Common myeloid progenitor, CD34-positive (primary cell): ENCODE measurements at regions not wholly inside any gene's neighbourhood (a gene's known extent, or its start where the extent isn't known, plus 50 kb on each side); places are given as distances from the start of the nearest gene placed in this dataset.

Experiments
- CTCF ChIA-PET: fragments of 350-600 bp; sonication (Branson Sonifier 250); formaldehyde crosslinking; loops from one replicate; lab custom pipeline; 2021; ENCODE audit warnings: antibody characterized with exemption; lab: Charles Lee
- POLR2A ChIA-PET: fragments of 350-600 bp; sonication (Branson Sonifier 250); formaldehyde crosslinking; loops from one replicate; lab custom pipeline; 2021; ENCODE audit warnings: antibody characterized with exemption; lab: Charles Lee
- DNase-seq, 3 donors: peaks; one replicate each; pipeline versions ENCODE4 v3.0.0 to v3.0.0-alpha.2; 2013
- H3K27ac ChIP-seq, 2 experiments: 1 replicate in 1 of 2; 2 replicates in 1 of 2; pipeline ENCODE4 v1.7.0; 2013; ENCODE audit warnings: inconsistent platforms in 2 of 2, low read length in 2 of 2, mild to moderate bottlenecking in 2 of 2, low read depth in 1 of 2, moderate library complexity in 1 of 2; ENCODE audit not compliant: severe bottlenecking in 2 of 2, insufficient read depth in 1 of 2, poor library complexity in 1 of 2
- H3K27me3 ChIP-seq, 5 experiments: replicated peaks in 2 of 5; 1 replicate in 3 of 5; 2 replicates in 2 of 5; pipeline versions ENCODE4 v1.6.1 to v1.7.0; 2013; ENCODE audit warnings: low read length in 4 of 5, mild to moderate bottlenecking in 2 of 5, moderate library complexity in 2 of 5, inconsistent platforms in 1 of 5; ENCODE audit not compliant: insufficient read depth in 5 of 5, control insufficient read depth in 4 of 5
- H3K36me3 ChIP-seq, 4 experiments: 1 replicate in 2 of 4; 2 replicates in 2 of 4; pipeline versions ENCODE4 v1.6.1 to v1.7.0; 2013; ENCODE audit warnings: low read length in 3 of 4, control low read depth in 1 of 4, mild to moderate bottlenecking in 1 of 4; ENCODE audit not compliant: control insufficient read depth in 4 of 4, insufficient read depth in 4 of 4
- H3K4me1 ChIP-seq, 4 experiments: 1 replicate in 3 of 4; 2 replicates in 1 of 4; pipeline versions ENCODE4 v1.6.1 to v1.7.1; 2013; ENCODE audit warnings: low read length in 3 of 4, mild to moderate bottlenecking in 3 of 4, control low read depth in 1 of 4, inconsistent platforms in 1 of 4, moderate library complexity in 1 of 4; ENCODE audit not compliant: control insufficient read depth in 4 of 4, insufficient read depth in 4 of 4; ENCODE audit errors: control extremely low read depth in 1 of 4
- H3K4me3 ChIP-seq, 7 experiments: 1 replicate in 4 of 7; 2 replicates in 3 of 7; pipeline versions ENCODE4 v1.5.1 to v1.7.0; 2013; ENCODE audit warnings: mild to moderate bottlenecking in 7 of 7, low read length in 6 of 7, moderate library complexity in 6 of 7, inconsistent platforms in 2 of 7, low read depth in 2 of 7, control low read depth in 1 of 7; ENCODE audit not compliant: insufficient read depth in 4 of 7, control insufficient read depth in 1 of 7; ENCODE audit errors: extremely low read depth in 1 of 7
- H3K9me3 ChIP-seq, 5 experiments: 1 replicate in 4 of 5; 2 replicates in 1 of 5; pipeline versions ENCODE4 v1.6.1 to v1.7.1; 2013; ENCODE audit warnings: low read length in 4 of 5, mild to moderate bottlenecking in 2 of 5, inconsistent platforms in 1 of 5, low read depth in 1 of 5, moderate library complexity in 1 of 5; ENCODE audit not compliant: control insufficient read depth in 4 of 5, insufficient read depth in 2 of 5; ENCODE audit errors: control extremely low read depth in 1 of 5
- WGBS: methylation state at CpG from one replicate; pipeline ENCODE4 v1.1.5; 2013; ENCODE audit not compliant: insufficient coverage; 5-methylcytosine and 5-hydroxymethylcytosine counted together

- Histone ChIP-seq H3K36me3 (no peaks in the 10 kb centered on the region), H3K27me3 (no peaks in the 10 kb centered on the region), H3K9me3 (peaks cover 0 to under 1% (median 0%) of the 10 kb centered on the region in 5 experiments), H3K4me1 (no peaks in the 10 kb centered on the region), H3K27ac (no peak overlapping the region), H3K4me3 (no peak overlapping the region)
- no peak for DNase-seq
- POLR2A ChIA-PET: no interaction called here
- WGBS: 60% methylated on average over 9 of the region's 9 CpGs
- CTCF ChIA-PET: no interaction called here
Observed at GRCh38 chrX:114162068-114162735, 421.7 kb upstream of the HTR2C start.

- no CpG with 5 or more reads among the region's 1 CpG for WGBS
- H3K9me3 ChIP-seq: no peaks in the 10 kb centered on the region
- ChIA-PET POLR2A (no interaction called here), CTCF (no interaction called here)
- no peak overlapping the region for H3K27ac ChIP-seq
- no peaks in the 10 kb centered on the region for H3K27me3 ChIP-seq
- no peak overlapping the region for H3K4me3 ChIP-seq
- no peaks in the 10 kb centered on the region for H3K36me3 ChIP-seq
- DNase-seq: no peak
- no peaks in the 10 kb centered on the region for H3K4me1 ChIP-seq
Observed at GRCh38 chrX:114152801-114153200, 431.1 kb upstream of the HTR2C start.

DNA sequence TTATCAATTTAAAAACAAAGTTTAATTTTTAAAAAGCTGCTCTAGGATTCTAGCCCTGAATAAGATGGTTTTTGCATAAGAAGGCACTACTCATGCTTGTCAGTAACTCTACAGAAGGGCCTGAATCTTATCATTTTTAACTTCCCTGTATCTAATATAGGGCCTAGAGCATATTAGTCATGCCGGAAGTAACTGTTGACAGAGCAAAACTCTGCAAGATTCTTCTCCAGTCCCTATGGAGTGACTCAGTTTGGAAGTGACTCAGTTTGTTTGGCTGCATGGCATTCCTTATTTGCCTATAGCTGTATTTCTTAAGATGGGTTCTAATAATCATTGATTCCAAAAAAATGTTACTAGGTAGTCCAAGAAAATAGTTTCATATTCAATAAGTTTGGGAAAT lies 431.8 kb upstream of the HTR2C start:
- Histone ChIP-seq H3K4me1 (no peaks in the 10 kb centered on the region), H3K27me3 (no peaks in the 10 kb centered on the region), H3K9me3 (no peaks in the 10 kb centered on the region), H3K36me3 (no peaks in the 10 kb centered on the region), H3K4me3 (no peak overlapping the region), H3K27ac (no peak overlapping the region)
- 100% methylated on average over 1 of the region's 1 CpG for WGBS
- no peak for DNase-seq
- POLR2A ChIA-PET: no interaction called here
- CTCF ChIA-PET: no interaction called here

- Histone ChIP-seq H3K36me3 (no peaks in the 10 kb centered on the region), H3K4me3 (no peak overlapping the region), H3K9me3 (no peaks in the 10 kb centered on the region), H3K27ac (no peak overlapping the region), H3K27me3 (no peaks in the 10 kb centered on the region), H3K4me1 (no peaks in the 10 kb centered on the region)
- no CpG with 5 or more reads among the region's 1 CpG for WGBS
- ChIA-PET CTCF (no interaction called here), POLR2A (no interaction called here)
- no peak for DNase-seq
Observed at GRCh38 chrX:114134465-114134864, 449.4 kb upstream of the HTR2C start.

- POLR2A ChIA-PET: no interaction called here
- H3K36me3 ChIP-seq: no peaks in the 10 kb centered on the region
- CTCF ChIA-PET: no interaction called here
Observed at GRCh38 chrX:114127411-114128025, 456.4 kb upstream of the HTR2C start.

GRCh38 chrX:114127005-114127404 lies 456.9 kb upstream of the HTR2C start:
- no peak overlapping the region for H3K27ac ChIP-seq
- no peaks in the 10 kb centered on the region for H3K36me3 ChIP-seq
- no peaks in the 10 kb centered on the region for H3K4me1 ChIP-seq
- POLR2A ChIA-PET: no interaction called here
- H3K27me3 ChIP-seq: peaks cover 0 to 5% (median 0%) of the 10 kb centered on the region in 5 experiments
- CTCF ChIA-PET: no interaction called here
- whole genome bisulfite sequencing: 87% methylated on average over 5 of the region's 5 CpGs
- no peak overlapping the region for H3K4me3 ChIP-seq
- peaks cover 0 to 4% (median 0%) of the 10 kb centered on the region in 5 experiments for H3K9me3 ChIP-seq
- no peak for DNase-seq

More at GRCh38 chrX:114127411-114128025, 456.4 kb upstream of the HTR2C start:
- H3K4me3 ChIP-seq: no peak overlapping the region
- H3K27ac ChIP-seq: no peak overlapping the region
- WGBS: 62% methylated on average over 13 of the region's 13 CpGs
- no peak for DNase-seq
- H3K9me3 ChIP-seq: peaks cover 0 to 4% (median 0%) of the 10 kb centered on the region in 5 experiments
- no peaks in the 10 kb centered on the region for H3K4me1 ChIP-seq
- H3K27me3 ChIP-seq: peaks cover 0 to 5% (median 0%) of the 10 kb centered on the region in 5 experiments

DNA sequence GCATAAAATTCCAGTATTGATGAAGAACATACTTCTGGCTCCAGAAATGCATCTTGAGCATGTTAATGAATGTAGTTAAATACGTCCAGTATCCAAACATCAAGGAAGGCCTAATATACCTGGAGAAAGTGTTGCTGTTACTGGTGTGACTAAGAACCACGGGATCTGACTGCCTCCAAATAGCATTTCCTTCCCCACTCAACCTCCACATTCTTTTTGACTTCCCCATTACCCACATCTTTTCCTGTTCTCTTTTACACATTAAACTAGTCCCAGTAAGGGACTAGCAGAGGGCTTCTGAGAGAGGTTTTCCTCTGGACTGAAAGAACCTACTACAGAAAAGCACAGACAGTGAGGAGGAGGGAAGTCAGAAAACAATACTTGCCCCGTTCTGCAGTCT lies 482.8 kb upstream of the HTR2C start:
- Histone ChIP-seq H3K4me3 (peak overlapping the region in 1 of 7 experiments; percentile 1), H3K9me3 (no peaks in the 10 kb centered on the region), H3K27ac (no peak overlapping the region), H3K36me3 (no peaks in the 10 kb centered on the region), H3K4me1 (peaks cover 0 to 8% (median 3%) of the 10 kb centered on the region in 4 experiments), H3K27me3 (no peaks in the 10 kb centered on the region)
- peak; percentile 25 to 69 (median 59) for DNase-seq
- WGBS: no CpG with 5 or more reads among the region's 3 CpGs
- POLR2A ChIA-PET: no interaction called here
- CTCF ChIA-PET: no interaction called here
